ENCODE measurements at regions not wholly inside any gene's neighbourhood (a gene's known extent, or its start where the extent isn't known, plus 50 kb on each side); places are given as distances from the start of the nearest gene placed in this dataset.

GRCh38 chr12:84550518-84550917 lies 362.1 kb downstream of the SLC6A15 start:
- Mint-ChIP-seq H3K9me3 (ENCODE audit: low read depth) (peaks cover 3% of the 10 kb centered on the region), H3K27me3 (no peaks in the 10 kb centered on the region), H3K4me3 (ENCODE audit: low read depth) (no peak overlapping the region), H3K36me3 (ENCODE audit: insufficient read depth) (no peaks in the 10 kb centered on the region), H3K27ac (no peak overlapping the region), H3K4me1 (ENCODE audit: low read depth) (peaks cover 3% of the 10 kb centered on the region)
- TF ChIP-seq CTCF (IDR thresholded peaks at IDR 0.05; ENCODE audit: unreplicated experiment): no peak
- no peak for DNase-seq (ENCODE audit: low spot score, unreplicated experiment)

GRCh38 chr12:84542289-84542688 lies 370.3 kb downstream of the SLC6A15 start:
- DNase-seq (ENCODE audit: low spot score, unreplicated experiment): no peak
- Mint-ChIP-seq H3K27ac (no peak overlapping the region), H3K36me3 (ENCODE audit: insufficient read depth) (no peaks in the 10 kb centered on the region), H3K27me3 (no peaks in the 10 kb centered on the region), H3K4me3 (ENCODE audit: low read depth) (no peak overlapping the region), H3K4me1 (ENCODE audit: low read depth) (no peaks in the 10 kb centered on the region), H3K9me3 (ENCODE audit: low read depth) (no peaks in the 10 kb centered on the region)
- TF ChIP-seq CTCF (IDR thresholded peaks at IDR 0.05; ENCODE audit: unreplicated experiment): no peak

GRCh38 chr12:84537666-84538065 lies 374.9 kb downstream of the SLC6A15 start:
- no peak overlapping the region for H3K27ac Mint-ChIP-seq
- DNase-seq (ENCODE audit: low spot score, unreplicated experiment): no peak
- TF ChIP-seq CTCF (IDR thresholded peaks at IDR 0.05; ENCODE audit: unreplicated experiment): no peak
- no peaks in the 10 kb centered on the region for H3K36me3 Mint-ChIP-seq (ENCODE audit: insufficient read depth)
- H3K27me3 Mint-ChIP-seq: no peaks in the 10 kb centered on the region
- H3K4me3 Mint-ChIP-seq (ENCODE audit: low read depth): no peak overlapping the region
- H3K4me1 Mint-ChIP-seq (ENCODE audit: low read depth): no peaks in the 10 kb centered on the region
- H3K9me3 Mint-ChIP-seq (ENCODE audit: low read depth): no peaks in the 10 kb centered on the region

- Mint-ChIP-seq H3K27me3 (no peaks in the 10 kb centered on the region), H3K36me3 (ENCODE audit: insufficient read depth) (no peaks in the 10 kb centered on the region), H3K4me3 (ENCODE audit: low read depth) (no peak overlapping the region), H3K27ac (no peak overlapping the region), H3K9me3 (ENCODE audit: low read depth) (no peaks in the 10 kb centered on the region), H3K4me1 (ENCODE audit: low read depth) (no peaks in the 10 kb centered on the region)
- DNase-seq (ENCODE audit: low spot score, unreplicated experiment): no peak
- TF ChIP-seq CTCF (IDR thresholded peaks at IDR 0.05; ENCODE audit: unreplicated experiment): no peak
These were observed 399.8 kb downstream of the SLC6A15 start for GRCh38 chr12:84512751-84513150.

GRCh38 chr12:84508851-84509260 lies 403.7 kb downstream of the SLC6A15 start:
- Mint-ChIP-seq H3K9me3 (ENCODE audit: low read depth) (no peaks in the 10 kb centered on the region), H3K27me3 (no peaks in the 10 kb centered on the region), H3K36me3 (ENCODE audit: insufficient read depth) (no peaks in the 10 kb centered on the region), H3K4me3 (ENCODE audit: low read depth) (no peak overlapping the region), H3K27ac (no peak overlapping the region), H3K4me1 (ENCODE audit: low read depth) (no peaks in the 10 kb centered on the region)
- TF ChIP-seq CTCF (IDR thresholded peaks at IDR 0.05; ENCODE audit: unreplicated experiment): no peak
- no peak for DNase-seq (ENCODE audit: low spot score, unreplicated experiment)

Data from progenitor cell of endocrine pancreas (in vitro differentiated cells).